C4-2B (cell line): ENCODE measurements at regions not wholly inside any gene's neighbourhood (a gene's known extent, or its start where the extent isn't known, plus 50 kb on each side); places are given as distances from the start of the nearest gene placed in this dataset.

Experiments used
- ZFX ChIP-seq: fragments of 450-650 bp; IDR thresholded peaks from 2 replicates; pipeline ENCODE4 v1.6.1; 2017
- TF ChIP-seq, protein P1 (sequence below): fragments of 450-650 bp; conservative IDR thresholded peaks from 2 replicates; pipeline ENCODE4 v1.5.1; 2017; ENCODE audit warnings: mild to moderate bottlenecking

DNA sequence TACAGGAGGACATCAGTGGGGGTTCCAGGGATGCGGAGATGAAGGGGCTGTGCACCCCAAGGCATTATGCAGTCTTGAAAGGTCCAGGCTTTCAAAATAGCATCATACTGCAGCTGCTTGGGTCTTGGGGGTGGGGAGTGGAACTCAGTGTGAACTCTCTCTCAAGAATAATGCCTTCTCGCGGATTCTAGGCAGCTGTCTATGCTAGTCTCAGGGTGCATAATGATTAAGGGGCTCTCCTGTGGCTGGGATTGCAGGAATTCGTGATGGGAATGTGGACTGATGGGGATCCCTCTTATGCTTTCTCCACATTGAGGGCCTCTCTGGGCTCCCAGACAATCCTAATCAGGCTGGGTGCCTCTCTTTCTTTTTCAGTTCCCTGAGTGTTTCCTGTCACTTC lies 172.2 kb upstream of the ARHGAP24 start:
- TF ChIP-seq, protein P1, sequence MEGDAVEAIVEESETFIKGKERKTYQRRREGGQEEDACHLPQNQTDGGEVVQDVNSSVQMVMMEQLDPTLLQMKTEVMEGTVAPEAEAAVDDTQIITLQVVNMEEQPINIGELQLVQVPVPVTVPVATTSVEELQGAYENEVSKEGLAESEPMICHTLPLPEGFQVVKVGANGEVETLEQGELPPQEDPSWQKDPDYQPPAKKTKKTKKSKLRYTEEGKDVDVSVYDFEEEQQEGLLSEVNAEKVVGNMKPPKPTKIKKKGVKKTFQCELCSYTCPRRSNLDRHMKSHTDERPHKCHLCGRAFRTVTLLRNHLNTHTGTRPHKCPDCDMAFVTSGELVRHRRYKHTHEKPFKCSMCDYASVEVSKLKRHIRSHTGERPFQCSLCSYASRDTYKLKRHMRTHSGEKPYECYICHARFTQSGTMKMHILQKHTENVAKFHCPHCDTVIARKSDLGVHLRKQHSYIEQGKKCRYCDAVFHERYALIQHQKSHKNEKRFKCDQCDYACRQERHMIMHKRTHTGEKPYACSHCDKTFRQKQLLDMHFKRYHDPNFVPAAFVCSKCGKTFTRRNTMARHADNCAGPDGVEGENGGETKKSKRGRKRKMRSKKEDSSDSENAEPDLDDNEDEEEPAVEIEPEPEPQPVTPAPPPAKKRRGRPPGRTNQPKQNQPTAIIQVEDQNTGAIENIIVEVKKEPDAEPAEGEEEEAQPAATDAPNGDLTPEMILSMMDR: no peak
- TF ChIP-seq ZFX: no peak
